NCI-H2227 treated with DMSO at 0.1 percent for 48 hours (cell line): ENCODE measurements at regions not wholly inside any gene's neighbourhood (a gene's known extent, or its start where the extent isn't known, plus 50 kb on each side); places are given as distances from the start of the nearest gene placed in this dataset.
A peak's percentile ranks its signal among the peaks of the same experiment; 100 is the strongest.
"Not testable (repeated sequence)": the region's sequence is repeated elsewhere in the genome, so short reads cannot be mapped to it uniquely, and the experiment has no call there.

Experiments
- DNase-seq: peaks from one replicate; lab custom pipeline; 2025; lab: John Stamatoyannopoulos, UW

- DNase-seq: no peak
These were observed 875.8 kb downstream of the EPHA4 start for GRCh38 chr2:220696280-220696669.

- no peak for DNase-seq
These were observed 875.1 kb downstream of the EPHA4 start for GRCh38 chr2:220697011-220697410.

GRCh38 chr2:220701115-220701514 lies 871.0 kb downstream of the EPHA4 start:
- no peak for DNase-seq

- DNase-seq: no peak
These were observed 868.8 kb downstream of the EPHA4 start for GRCh38 chr2:220703279-220703678.

GRCh38 chr2:220704081-220704480 lies 868.0 kb downstream of the EPHA4 start:
- DNase-seq: no peak

- DNase-seq: no peak
These were observed 867.3 kb downstream of the EPHA4 start for GRCh38 chr2:220704810-220705209.

GRCh38 chr2:220705678-220706077 lies 866.4 kb downstream of the EPHA4 start:
- DNase-seq: no peak

- no peak for DNase-seq
These were observed 864.8 kb downstream of the EPHA4 start for GRCh38 chr2:220707261-220707660.

- DNase-seq: no peak
These were observed 863.7 kb downstream of the EPHA4 start for GRCh38 chr2:220708366-220708765.

- no peak for DNase-seq
These were observed 854.8 kb downstream of the EPHA4 start for GRCh38 chr2:220717283-220717682.

- DNase-seq: no peak
These were observed 835.3 kb downstream of the EPHA4 start for GRCh38 chr2:220736778-220737177.

- DNase-seq: no peak
These were observed 828.9 kb downstream of the EPHA4 start for GRCh38 chr2:220743203-220743602.

- no peak for DNase-seq
These were observed 827.2 kb downstream of the EPHA4 start for GRCh38 chr2:220744861-220745260.

GRCh38 chr2:220745682-220746081 lies 826.4 kb downstream of the EPHA4 start:
- DNase-seq: no peak

GRCh38 chr2:220747736-220748135 lies 824.4 kb downstream of the EPHA4 start:
- no peak for DNase-seq

GRCh38 chr2:220748875-220749479 lies 823.1 kb downstream of the EPHA4 start:
- no peak for DNase-seq

GRCh38 chr2:220753486-220753885 lies 818.6 kb downstream of the EPHA4 start:
- no peak for DNase-seq

- no peak for DNase-seq
These were observed 815.5 kb downstream of the EPHA4 start for GRCh38 chr2:220756653-220757052.

- DNase-seq: not testable (repeated sequence)
These were observed 813.7 kb downstream of the EPHA4 start for GRCh38 chr2:220758376-220758775.

GRCh38 chr2:220764171-220764570 lies 807.9 kb downstream of the EPHA4 start:
- DNase-seq: no peak

- DNase-seq: no peak
These were observed 804.4 kb downstream of the EPHA4 start for GRCh38 chr2:220767591-220768255.

- DNase-seq: peak; percentile 33
These were observed 796.1 kb downstream of the EPHA4 start for GRCh38 chr2:220775856-220776488.

- DNase-seq: not testable (repeated sequence)
These were observed 793.0 kb downstream of the EPHA4 start for GRCh38 chr2:220779076-220779475.
